HepG2 (cell line): ENCODE measurements at regions not wholly inside any gene's neighbourhood (a gene's known extent, or its start where the extent isn't known, plus 50 kb on each side); places are given as distances from the start of the nearest gene placed in this dataset.
A peak's percentile ranks its signal among the peaks of the same experiment; 100 is the strongest.

ENCODE experiments used
- CBX1 ChIP-seq: IDR thresholded peaks from one replicate; pipeline ENCODE4 v1.6.1; 2016; ENCODE audit warnings: antibody characterized with exemption, low read depth
- DNMT1 ChIP-seq: sonication (generic); formaldehyde crosslinking; IDR thresholded peaks from 2 replicates; pipeline ENCODE4 v1.5.1; 2020; ENCODE audit warnings: mild to moderate bottlenecking, missing genetic modification reagents
- HDAC2 ChIP-seq: sonication (generic); formaldehyde crosslinking; IDR thresholded peaks from 2 replicates; pipeline ENCODE4 v1.4.0; 2020; ENCODE audit warnings: missing genetic modification reagents
- HNF4A ChIP-seq: sonication (generic); formaldehyde crosslinking; IDR thresholded peaks from 2 replicates; pipeline ENCODE4 v1.4.0; 2020; ENCODE audit warnings: missing genetic modification reagents
- HNF4G ChIP-seq, 2 experiments: sonication (generic) in 1 of 2; formaldehyde crosslinking in 1 of 2; IDR thresholded peaks; 2 replicates each; pipeline versions ENCODE4 v1.4.0 to v1.6.1; 2011 to 2020; ENCODE audit warnings: borderline replicate concordance in 2 of 2, low read depth in 2 of 2, mild to moderate bottlenecking in 2 of 2, low read length in 1 of 2, missing genetic modification reagents in 1 of 2, moderate library complexity in 1 of 2
- IKZF4 ChIP-seq: sonication (generic); formaldehyde crosslinking; IDR thresholded peaks from 2 replicates; pipeline ENCODE4 v1.5.1; 2020; ENCODE audit warnings: borderline replicate concordance, mild to moderate bottlenecking, low read depth, missing genetic modification reagents; ENCODE audit errors: not compliant biosample characterization
- KAT2B ChIP-seq: fragments of 150-350 bp; IDR thresholded peaks from 2 replicates; pipeline ENCODE4 v1.6.1; 2014; ENCODE audit warnings: low read depth, low read length, borderline replicate concordance
- KDM3A ChIP-seq: IDR thresholded peaks from 2 replicates; pipeline ENCODE4 v1.6.1; 2018; ENCODE audit warnings: low read depth, missing compliant biosample characterization
- KLF11 ChIP-seq: IDR thresholded peaks from 2 replicates; pipeline ENCODE4 v1.6.1; 2016; ENCODE audit warnings: missing compliant biosample characterization
- KLF16 ChIP-seq, 2 experiments: sonication (generic) in 1 of 2; formaldehyde crosslinking in 1 of 2; IDR thresholded peaks; 2 replicates each; pipeline versions ENCODE4 v1.6.1 to v1.8.0; 2016 to 2023; ENCODE audit warnings: missing genetic modification reagents in 2 of 2, missing compliant biosample characterization in 1 of 2
- MIXL1 ChIP-seq: IDR thresholded peaks from 2 replicates; pipeline ENCODE4 v1.6.1; 2016
- NCOA5 ChIP-seq: sonication (generic); formaldehyde crosslinking; IDR thresholded peaks from 2 replicates; pipeline ENCODE4 v1.4.0; 2020; ENCODE audit warnings: missing genetic modification reagents
- RARG ChIP-seq: sonication (generic); formaldehyde crosslinking; IDR thresholded peaks from 2 replicates; pipeline ENCODE4 v1.4.0; 2020; ENCODE audit warnings: low read depth, mild to moderate bottlenecking, missing genetic modification reagents
- SAFB2 ChIP-seq: sonication (generic); formaldehyde crosslinking; IDR thresholded peaks from 2 replicates; pipeline ENCODE4 v1.5.1; 2020; ENCODE audit warnings: missing genetic modification reagents, low read depth, mild to moderate bottlenecking, borderline replicate concordance
- SKI ChIP-seq: fragments of 450-650 bp; IDR thresholded peaks from one replicate; pipeline ENCODE4 v1.6.1; 2018; ENCODE audit warnings: mild to moderate bottlenecking; ENCODE audit not compliant: partially characterized antibody
- SMARCC2 ChIP-seq: fragments of 450-650 bp; IDR thresholded peaks from 2 replicates; pipeline ENCODE4 v1.6.1; 2017; ENCODE audit warnings: antibody characterized with exemption, mild to moderate bottlenecking
- SRSF1 ChIP-seq: fragments of 200-400 bp; formaldehyde crosslinking; optimal IDR thresholded peaks from 2 replicates; pipeline ENCODE3; 2017; ENCODE audit warnings: mild to moderate bottlenecking, low read depth, low read length, moderate library complexity
- ZBTB1 ChIP-seq: sonication (generic); formaldehyde crosslinking; IDR thresholded peaks from 2 replicates; pipeline ENCODE4 v1.4.0; 2020; ENCODE audit warnings: missing genetic modification reagents, borderline replicate concordance
- ZNF614 ChIP-seq: IDR thresholded peaks from 2 replicates; pipeline ENCODE4 v1.6.1; 2018; ENCODE audit warnings: missing biosample characterization, missing genetic modification reagents, inconsistent platforms, borderline replicate concordance
- ZNF644 ChIP-seq: IDR thresholded peaks from 2 replicates; pipeline ENCODE4 v1.6.1; 2016; ENCODE audit warnings: low read depth
- ZNF780A ChIP-seq: sonication (generic); formaldehyde crosslinking; IDR thresholded peaks from 2 replicates; pipeline ENCODE4 v1.8.0; 2022; ENCODE audit warnings: mild to moderate bottlenecking, missing genetic modification reagents, moderate library complexity
- TF ChIP-seq, protein P1 (sequence below): sonication (generic); formaldehyde crosslinking; IDR thresholded peaks from 2 replicates; pipeline ENCODE4 v1.4.0; 2020; ENCODE audit warnings: missing genetic modification reagents
- TF ChIP-seq, protein P2 (sequence below): sonication (generic); formaldehyde crosslinking; IDR thresholded peaks from 2 replicates; pipeline ENCODE4 v1.5.1; 2020; ENCODE audit warnings: missing genetic modification reagents, mild to moderate bottlenecking, borderline replicate concordance
- TF ChIP-seq, protein P3 (sequence below): sonication (generic); formaldehyde crosslinking; IDR thresholded peaks from 2 replicates; pipeline ENCODE4 v1.8.0; 2022; ENCODE audit warnings: mild to moderate bottlenecking, missing genetic modification reagents, moderate library complexity
- TF ChIP-seq, protein P4 (sequence below): fragments of 450-650 bp; IDR thresholded peaks from 2 replicates; pipeline ENCODE4 v1.6.1; 2017

DNA sequence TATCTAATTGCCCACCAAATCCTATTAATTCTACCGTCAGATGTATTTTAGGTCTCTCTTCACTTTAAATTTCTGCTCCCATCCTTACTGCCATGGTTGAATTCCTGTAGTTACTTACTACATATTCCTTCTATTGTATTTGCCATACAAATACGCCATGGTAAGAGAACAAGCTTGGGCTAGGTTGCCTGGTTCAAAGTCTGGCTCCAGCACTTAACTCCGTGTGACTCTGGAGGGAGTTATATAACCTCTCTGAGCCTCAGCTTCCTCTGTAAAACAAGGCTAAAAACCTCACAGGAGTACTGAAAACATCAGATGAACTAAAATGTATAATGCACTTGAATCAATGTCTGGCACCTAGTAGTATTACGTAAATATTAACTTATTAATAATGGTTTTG lies 260.3 kb upstream of the RPS6KA3 start (continued):
- TF ChIP-seq KAT2B (no peak), HDAC2 (CRISPR knock-in tag) (0 out of 2 replicates have a peak, but pooled peaks have one; percentile 19), HNF4A (peak; percentile 48), ZNF644 (CRISPR knock-in tag) (peak; percentile 51; the same call in 1 of the 2 replicates), KLF16 (CRISPR knock-in tag; IDR thresholded peaks at IDR 0.05) (no peak), MIXL1 (CRISPR knock-in tag) (0 out of 2 replicates have a peak, but pooled peaks have one; percentile 3), RARG (CRISPR knock-in tag) (no peak), ZNF614 (CRISPR knock-in tag) (no peak), SAFB2 (no peak), DNMT1 (CRISPR knock-in tag) (no peak), ZBTB1 (CRISPR knock-in tag) (no peak), CBX1 (no peak), IKZF4 (no peak), ZNF780A (no peak), SRSF1 (no peak), KLF11 (no peak), NCOA5 (no peak), HNF4G (IDR thresholded peaks at IDR 0.05; ENCODE audit: borderline replicate concordance, low read depth, low read length) (peak; percentile 30; the same call in 1 of the 2 replicates), HNF4G (CRISPR knock-in tag; IDR thresholded peaks at IDR 0.05; ENCODE audit: borderline replicate concordance, low read depth) (no peak), KDM3A (no peak), SKI (no peak), SMARCC2 (no peak)
- TF ChIP-seq, protein P1, sequence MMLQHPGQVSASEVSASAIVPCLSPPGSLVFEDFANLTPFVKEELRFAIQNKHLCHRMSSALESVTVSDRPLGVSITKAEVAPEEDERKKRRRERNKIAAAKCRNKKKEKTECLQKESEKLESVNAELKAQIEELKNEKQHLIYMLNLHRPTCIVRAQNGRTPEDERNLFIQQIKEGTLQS (CRISPR knock-in tag): no peak
- TF ChIP-seq, protein P2, sequence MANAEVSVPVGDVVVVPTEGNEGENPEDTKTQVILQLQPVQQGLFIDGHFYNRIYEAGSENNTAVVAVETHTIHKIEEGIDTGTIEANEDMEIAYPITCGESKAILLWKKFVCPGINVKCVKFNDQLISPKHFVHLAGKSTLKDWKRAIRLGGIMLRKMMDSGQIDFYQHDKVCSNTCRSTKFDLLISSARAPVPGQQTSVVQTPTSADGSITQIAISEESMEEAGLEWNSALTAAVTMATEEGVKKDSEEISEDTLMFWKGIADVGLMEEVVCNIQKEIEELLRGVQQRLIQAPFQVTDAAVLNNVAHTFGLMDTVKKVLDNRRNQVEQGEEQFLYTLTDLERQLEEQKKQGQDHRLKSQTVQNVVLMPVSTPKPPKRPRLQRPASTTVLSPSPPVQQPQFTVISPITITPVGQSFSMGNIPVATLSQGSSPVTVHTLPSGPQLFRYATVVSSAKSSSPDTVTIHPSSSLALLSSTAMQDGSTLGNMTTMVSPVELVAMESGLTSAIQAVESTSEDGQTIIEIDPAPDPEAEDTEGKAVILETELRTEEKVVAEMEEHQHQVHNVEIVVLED (CRISPR knock-in tag): no peak
- TF ChIP-seq, protein P3, sequence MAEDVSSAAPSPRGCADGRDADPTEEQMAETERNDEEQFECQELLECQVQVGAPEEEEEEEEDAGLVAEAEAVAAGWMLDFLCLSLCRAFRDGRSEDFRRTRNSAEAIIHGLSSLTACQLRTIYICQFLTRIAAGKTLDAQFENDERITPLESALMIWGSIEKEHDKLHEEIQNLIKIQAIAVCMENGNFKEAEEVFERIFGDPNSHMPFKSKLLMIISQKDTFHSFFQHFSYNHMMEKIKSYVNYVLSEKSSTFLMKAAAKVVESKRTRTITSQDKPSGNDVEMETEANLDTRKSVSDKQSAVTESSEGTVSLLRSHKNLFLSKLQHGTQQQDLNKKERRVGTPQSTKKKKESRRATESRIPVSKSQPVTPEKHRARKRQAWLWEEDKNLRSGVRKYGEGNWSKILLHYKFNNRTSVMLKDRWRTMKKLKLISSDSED (CRISPR knock-in tag): no peak
- TF ChIP-seq, protein P4, sequence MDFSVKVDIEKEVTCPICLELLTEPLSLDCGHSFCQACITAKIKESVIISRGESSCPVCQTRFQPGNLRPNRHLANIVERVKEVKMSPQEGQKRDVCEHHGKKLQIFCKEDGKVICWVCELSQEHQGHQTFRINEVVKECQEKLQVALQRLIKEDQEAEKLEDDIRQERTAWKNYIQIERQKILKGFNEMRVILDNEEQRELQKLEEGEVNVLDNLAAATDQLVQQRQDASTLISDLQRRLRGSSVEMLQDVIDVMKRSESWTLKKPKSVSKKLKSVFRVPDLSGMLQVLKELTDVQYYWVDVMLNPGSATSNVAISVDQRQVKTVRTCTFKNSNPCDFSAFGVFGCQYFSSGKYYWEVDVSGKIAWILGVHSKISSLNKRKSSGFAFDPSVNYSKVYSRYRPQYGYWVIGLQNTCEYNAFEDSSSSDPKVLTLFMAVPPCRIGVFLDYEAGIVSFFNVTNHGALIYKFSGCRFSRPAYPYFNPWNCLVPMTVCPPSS: no peak
